Stimulated activated CD8-positive, alpha-beta memory T cell treated with anti-CD3 and anti-CD28 coated beads, Interleukin-2, amount 100 ng/mL, for 48 hours (primary cell): ENCODE measurements at regions not wholly inside any gene's neighbourhood (a gene's known extent, or its start where the extent isn't known, plus 50 kb on each side); places are given as distances from the start of the nearest gene placed in this dataset.
"Not testable (repeated sequence)": the region's sequence is repeated elsewhere in the genome, so short reads cannot be mapped to it uniquely, and the experiment has no call there.

ENCODE experiments used
- DNase-seq, 2 donors: peaks; one replicate each; pipeline ENCODE4 v3.0.0-alpha.2; 2020; ENCODE audit warnings: low read depth in 2 of 2

GRCh38 chr13:81171065-81171647 is 830.2 kb upstream of the SPRY2 start:
- no peak for DNase-seq

GRCh38 chr13:81163823-81164222 is 822.9 kb upstream of the SPRY2 start:
- not testable (repeated sequence) for DNase-seq

GRCh38 chr13:81153478-81153877 is 812.6 kb upstream of the SPRY2 start:
- no peak for DNase-seq

GRCh38 chr13:81148822-81149221 is 807.9 kb upstream of the SPRY2 start:
- no peak for DNase-seq

GRCh38 chr13:81146576-81146975 is 805.6 kb upstream of the SPRY2 start:
- DNase-seq: not testable (repeated sequence)

GRCh38 chr13:81142306-81142999 is 801.5 kb upstream of the SPRY2 start:
- no peak for DNase-seq

- DNase-seq: no peak
Measured at GRCh38 chr13:81140675-81141074, 799.7 kb upstream of the SPRY2 start.

- DNase-seq: no peak
Measured at GRCh38 chr13:81139987-81140386, 799.1 kb upstream of the SPRY2 start.

GRCh38 chr13:81138353-81138980 is 797.5 kb upstream of the SPRY2 start:
- no peak for DNase-seq

- no peak for DNase-seq
Measured at GRCh38 chr13:81133066-81133465, 792.1 kb upstream of the SPRY2 start.

- DNase-seq: no peak
Measured at GRCh38 chr13:81117416-81117815, 776.5 kb upstream of the SPRY2 start.

- DNase-seq: no peak
Measured at GRCh38 chr13:81116461-81117282, 775.7 kb upstream of the SPRY2 start.

GRCh38 chr13:81109026-81109425 is 768.1 kb upstream of the SPRY2 start:
- DNase-seq: no peak

GRCh38 chr13:81106348-81106747 is 765.4 kb upstream of the SPRY2 start:
- no peak for DNase-seq

GRCh38 chr13:81104035-81104715 is 763.2 kb upstream of the SPRY2 start:
- DNase-seq: no peak

- not testable (repeated sequence) for DNase-seq
Measured at GRCh38 chr13:81102066-81102465, 761.1 kb upstream of the SPRY2 start.

- DNase-seq: no peak
Measured at GRCh38 chr13:81089371-81090157, 748.6 kb upstream of the SPRY2 start.

GRCh38 chr13:81080911-81081454 is 740.1 kb upstream of the SPRY2 start:
- DNase-seq: no peak

- no peak for DNase-seq
Measured at GRCh38 chr13:81078048-81078447, 737.1 kb upstream of the SPRY2 start.

- not testable (repeated sequence) for DNase-seq
Measured at GRCh38 chr13:81069822-81070221, 728.9 kb upstream of the SPRY2 start.

- DNase-seq: no peak
Measured at GRCh38 chr13:81058916-81059290, 718.0 kb upstream of the SPRY2 start.
